CD14-positive monocyte (primary cell): ENCODE measurements at regions not wholly inside any gene's neighbourhood (a gene's known extent, or its start where the extent isn't known, plus 50 kb on each side); places are given as distances from the start of the nearest gene placed in this dataset.

ENCODE experiments used
- DNase-seq, 3 donors: peaks; one replicate each; pipeline ENCODE4 v3.0.0-alpha.2; 2011 to 2022
- H2AFZ ChIP-seq: 2 replicates; pipeline ENCODE4 v1.6.0; 2012; ENCODE audit warnings: mild to moderate bottlenecking, low read depth, low read length, inconsistent platforms; ENCODE audit not compliant: insufficient read depth, poor library complexity, severe bottlenecking
- H3K27ac ChIP-seq, 2 donors: 1 replicate in 1 of 2; 2 replicates in 1 of 2; pipeline ENCODE4 v1.5.1; 2012 to 2013; ENCODE audit warnings: low read length in 2 of 2, control low read depth in 1 of 2, inconsistent platforms in 1 of 2, low read depth in 1 of 2, mild to moderate bottlenecking in 1 of 2
- H3K27me3 ChIP-seq, 2 donors: one replicate each; pipeline versions ENCODE4 v1.6.0 to v1.6.1; 2011 to 2013; ENCODE audit warnings: low read length in 2 of 2; ENCODE audit not compliant: control insufficient read depth in 2 of 2, insufficient read depth in 2 of 2
- H3K36me3 ChIP-seq, 2 donors: replicated peaks in 1 of 2; 1 replicate in 1 of 2; 2 replicates in 1 of 2; pipeline versions ENCODE4 v1.5.1 to v1.6.1; 2012 to 2013; ENCODE audit warnings: low read length in 2 of 2, control low read depth in 1 of 2, inconsistent platforms in 1 of 2, mild to moderate bottlenecking in 1 of 2; ENCODE audit not compliant: insufficient read depth in 2 of 2, control insufficient read depth in 1 of 2
- H3K4me1 ChIP-seq, 2 donors: 1 replicate in 1 of 2; 2 replicates in 1 of 2; pipeline versions ENCODE4 v1.5.1 to v1.6.1; 2012 to 2013; ENCODE audit warnings: low read length in 2 of 2, control low read depth in 1 of 2, inconsistent platforms in 1 of 2, mild to moderate bottlenecking in 1 of 2, moderate library complexity in 1 of 2; ENCODE audit not compliant: insufficient read depth in 2 of 2, control insufficient read depth in 1 of 2
- H3K4me2 ChIP-seq: replicated peaks from 2 replicates; pipeline ENCODE3; 2012; ENCODE audit warnings: low read length, moderate library complexity, mild to moderate bottlenecking; ENCODE audit not compliant: poor library complexity, severe bottlenecking; ENCODE audit errors: extremely low read depth
- H3K4me3 ChIP-seq, 3 experiments: fragments of 200-600 bp in 1 of 3; sonication (generic) in 1 of 3; replicated peaks in 1 of 3; 1 replicate in 2 of 3; 2 replicates in 1 of 3; pipeline ENCODE4 v1.5.1; 2011 to 2013; ENCODE audit warnings: low read length in 3 of 3, mild to moderate bottlenecking in 3 of 3, control low read depth in 2 of 3, low read depth in 2 of 3, inconsistent platforms in 1 of 3, moderate library complexity in 1 of 3
- H3K79me2 ChIP-seq: 2 replicates; pipeline ENCODE4 v1.6.0; 2012; ENCODE audit warnings: mild to moderate bottlenecking, control low read depth, inconsistent platforms, low read length, moderate library complexity; ENCODE audit not compliant: insufficient read depth
- H3K9ac ChIP-seq: 2 replicates; pipeline ENCODE4 v1.6.0; 2017; ENCODE audit warnings: low read length, mild to moderate bottlenecking; ENCODE audit not compliant: insufficient read depth, poor library complexity, severe bottlenecking
- H3K9me3 ChIP-seq, 2 donors: replicated peaks in 1 of 2; 1 replicate in 1 of 2; 2 replicates in 1 of 2; pipeline versions ENCODE4 v1.5.1 to v1.6.1; 2012 to 2013; ENCODE audit warnings: low read length in 2 of 2, control low read depth in 1 of 2; ENCODE audit not compliant: control insufficient read depth in 1 of 2, insufficient read depth in 1 of 2
- H4K20me1 ChIP-seq: 2 replicates; pipeline ENCODE4 v1.6.0; 2012; ENCODE audit warnings: mild to moderate bottlenecking, low read length, control low read depth, moderate library complexity; ENCODE audit not compliant: insufficient read depth
- H3K27ac Mint-ChIP-seq, 7 donors: one replicate each; pipeline ENCODE4 v1.8.0; 2020; ENCODE audit warnings: mild to moderate bottlenecking in 7 of 7, mixed read lengths in 7 of 7, moderate library complexity in 6 of 7, inconsistent platforms in 2 of 7
- H3K27me3 Mint-ChIP-seq, 3 donors: one replicate each; pipeline ENCODE4 v1.8.0; 2021 to 2022; ENCODE audit warnings: low read depth in 3 of 3, mild to moderate bottlenecking in 3 of 3, mixed read lengths in 3 of 3, moderate library complexity in 3 of 3, inconsistent platforms in 1 of 3
- H3K36me3 Mint-ChIP-seq, 2 donors: one replicate each; pipeline ENCODE4 v1.8.0; 2020; ENCODE audit warnings: mixed read lengths in 2 of 2, inconsistent platforms in 1 of 2, mild to moderate bottlenecking in 1 of 2
- H3K4me1 Mint-ChIP-seq: one replicate; pipeline ENCODE4 v1.8.0; 2020; ENCODE audit warnings: mild to moderate bottlenecking, mixed read lengths
- H3K4me3 Mint-ChIP-seq, 2 donors: one replicate each; pipeline ENCODE4 v1.8.0; 2020; ENCODE audit warnings: mild to moderate bottlenecking in 2 of 2, mixed read lengths in 2 of 2, moderate library complexity in 1 of 2
- H3K9me3 Mint-ChIP-seq, 7 donors: one replicate each; pipeline ENCODE4 v1.8.0; 2020 to 2022; ENCODE audit warnings: mixed read lengths in 7 of 7, mild to moderate bottlenecking in 6 of 7, moderate library complexity in 6 of 7, inconsistent platforms in 2 of 7
- CTCF ChIP-seq: fragments of 200-600 bp; IDR thresholded peaks from one replicate; pipeline ENCODE4 v1.8.0; 2022; ENCODE audit warnings: antibody characterized with exemption, mild to moderate bottlenecking
- WGBS: methylation state at CpG from one replicate; pipeline ENCODE4 v1.1.5; 2013; ENCODE audit warnings: missing lambda C conversion rate; ENCODE audit not compliant: insufficient coverage; 5-methylcytosine and 5-hydroxymethylcytosine counted together
- intact Hi-C, 2 donors: fragments of 100-400 bp; cut with micrococcal nuclease; formaldehyde crosslinking; loops; one replicate each; pipeline versions ENCODE4 v1.15.0 to v1.15.1; 2023

- Mint-ChIP-seq H3K27me3 (peaks cover 0 to 4% (median 3%) of the 10 kb centered on the region in 3 donors), H3K4me1 (no peaks in the 10 kb centered on the region), H3K36me3 (no peaks in the 10 kb centered on the region), H3K27ac (no peak overlapping the region), H3K4me3 (no peak overlapping the region), H3K9me3 (peaks cover 0 to 10% (median 1%) of the 10 kb centered on the region in 7 donors)
- Histone ChIP-seq H3K79me2 (no peaks in the 10 kb centered on the region), H3K27ac (no peak overlapping the region), H3K9me3 (no peaks in the 10 kb centered on the region), H3K4me3 (no peak overlapping the region), H3K27me3 (no peaks in the 10 kb centered on the region), H2AFZ (no peak overlapping the region), H3K9ac (no peak overlapping the region), H4K20me1 (no peaks in the 10 kb centered on the region), H3K4me1 (no peaks in the 10 kb centered on the region), H3K36me3 (no peaks in the 10 kb centered on the region), H3K4me2 (no peak overlapping the region)
- no peak for TF ChIP-seq CTCF
- 80% methylated on average over 1 of the region's 2 CpGs for WGBS
- no peak for DNase-seq
- intact Hi-C loops, result no loop called here
Measured at GRCh38 chr11:16685914-16686313, 52.5 kb upstream of the C11orf58 start.

GRCh38 chr11:16678466-16679116 lies 59.9 kb upstream of the C11orf58 start:
- H3K27ac Mint-ChIP-seq, result no peak overlapping the region
- H3K27me3 ChIP-seq, result no peaks in the 10 kb centered on the region
- H3K9me3 Mint-ChIP-seq, result peaks cover 0 to 19% (median 14%) of the 10 kb centered on the region in 7 donors
- H3K4me3 ChIP-seq, result no peak overlapping the region
- no peaks in the 10 kb centered on the region for H3K4me1 Mint-ChIP-seq
- H3K9me3 ChIP-seq, result peaks cover 0 to 8% of the 10 kb centered on the region in 2 donors
- no peak overlapping the region for H3K4me2 ChIP-seq
- no peaks in the 10 kb centered on the region for H3K4me1 ChIP-seq
- H3K4me3 Mint-ChIP-seq, result no peak overlapping the region
- H2AFZ ChIP-seq, result no peak overlapping the region
- H3K27ac ChIP-seq, result no peak overlapping the region
- intact Hi-C loops, result no loop called here
- TF ChIP-seq CTCF, result no peak
- no peaks in the 10 kb centered on the region for H3K36me3 ChIP-seq
- no peak overlapping the region for H3K9ac ChIP-seq
- no peak for DNase-seq
- H3K36me3 Mint-ChIP-seq, result no peaks in the 10 kb centered on the region
- H4K20me1 ChIP-seq, result no peaks in the 10 kb centered on the region
- H3K79me2 ChIP-seq, result no peaks in the 10 kb centered on the region
- WGBS, result 37% methylated on average over 2 of the region's 7 CpGs
- H3K27me3 Mint-ChIP-seq, result peaks cover 0 to 5% (median 3%) of the 10 kb centered on the region in 3 donors
